Keratinocyte (primary cell): ENCODE measurements at regions not wholly inside any gene's neighbourhood (a gene's known extent, or its start where the extent isn't known, plus 50 kb on each side); places are given as distances from the start of the nearest gene placed in this dataset.
A peak's percentile ranks its signal among the peaks of the same experiment; 100 is the strongest.

ENCODE experiments used
- DNase-seq: peaks from one replicate; pipeline ENCODE4 v3.0.0-alpha.2; 2011; ENCODE audit warnings: low read depth, missing footprints, low spot score
- FAIRE-seq: peaks from 2 replicates; lab custom pipeline; 2011; peaks lifted over from hg19 to GRCh38; lab: Jason Lieb, UNC
- H2AFZ ChIP-seq: 2 replicates; pipeline ENCODE4 v1.6.0; 2012; ENCODE audit warnings: low read length, control low read depth, inconsistent platforms; ENCODE audit not compliant: control insufficient read depth
- H3K27ac ChIP-seq: 2 replicates; pipeline ENCODE4 v1.5.1; 2011; ENCODE audit warnings: low read length; ENCODE audit not compliant: control insufficient read depth, insufficient read depth
- H3K27me3 ChIP-seq: 3 replicates; pipeline ENCODE4 v1.6.0; 2011; ENCODE audit warnings: low read length; ENCODE audit not compliant: control insufficient read depth, insufficient read depth; ENCODE audit errors: extremely low read depth
- H3K36me3 ChIP-seq, 2 experiments: 2 replicates in 1 of 2; 3 replicates in 1 of 2; pipeline ENCODE4 v1.5.1; 2011; ENCODE audit warnings: low read length in 2 of 2, mild to moderate bottlenecking in 1 of 2; ENCODE audit not compliant: control insufficient read depth in 2 of 2, insufficient read depth in 2 of 2; ENCODE audit errors: extremely low read depth in 1 of 2
- H3K4me1 ChIP-seq: 3 replicates; pipeline ENCODE4 v1.5.1; 2011; ENCODE audit warnings: low read length; ENCODE audit not compliant: control insufficient read depth, insufficient read depth; ENCODE audit errors: extremely low read depth
- H3K4me2 ChIP-seq: 3 replicates; pipeline ENCODE4 v1.6.0; 2011; ENCODE audit warnings: low read depth, low read length; ENCODE audit not compliant: control insufficient read depth, insufficient read depth; ENCODE audit errors: extremely low read depth
- H3K4me3 ChIP-seq, 3 experiments: fragments of 200-600 bp in 1 of 3; sonication (generic) in 1 of 3; 2 replicates in 2 of 3; 3 replicates in 1 of 3; pipeline ENCODE4 v1.5.1; 2011 to 2016; ENCODE audit warnings: low read length in 3 of 3, mild to moderate bottlenecking in 3 of 3, control low read depth in 2 of 3, inconsistent platforms in 1 of 3, low read depth in 1 of 3, mixed read lengths in 1 of 3, mixed run types in 1 of 3, moderate library complexity in 1 of 3; ENCODE audit not compliant: control insufficient read depth in 2 of 3, insufficient read depth in 2 of 3; ENCODE audit errors: extremely low read depth in 1 of 3
- H3K79me2 ChIP-seq: 2 replicates; pipeline ENCODE4 v1.6.0; 2012; ENCODE audit warnings: low read length; ENCODE audit not compliant: control insufficient read depth, insufficient read depth
- H3K9ac ChIP-seq: 3 replicates; pipeline ENCODE4 v1.6.0; 2011; ENCODE audit warnings: low read length; ENCODE audit not compliant: control insufficient read depth, insufficient read depth; ENCODE audit errors: extremely low read depth
- H3K9me1 ChIP-seq: 3 replicates; pipeline ENCODE4 v1.6.0; 2011; ENCODE audit warnings: low read length; ENCODE audit not compliant: control insufficient read depth, insufficient read depth; ENCODE audit errors: extremely low read depth
- H3K9me3 ChIP-seq: 2 replicates; pipeline ENCODE4 v1.5.1; 2012; ENCODE audit warnings: low read depth, low read length; ENCODE audit not compliant: control insufficient read depth
- H4K20me1 ChIP-seq: 3 replicates; pipeline ENCODE4 v1.6.0; 2011; ENCODE audit warnings: low read length; ENCODE audit not compliant: control insufficient read depth, insufficient read depth; ENCODE audit errors: extremely low read depth
- CTCF ChIP-seq, 3 experiments: IDR thresholded peaks in 1 of 3; conservative IDR thresholded peaks in 1 of 3; optimal IDR thresholded peaks in 1 of 3; 2 replicates in 2 of 3; 3 replicates in 1 of 3; pipeline versions ENCODE3 to v1.5.1; 2011; ENCODE audit warnings: low read length in 3 of 3, mild to moderate bottlenecking in 3 of 3, moderate library complexity in 2 of 3, control low read depth in 1 of 3, inconsistent platforms in 1 of 3; ENCODE audit not compliant: insufficient read depth in 2 of 3; ENCODE audit errors: extremely low read depth in 1 of 3
- EZH2 ChIP-seq: IDR thresholded peaks from one replicate; pipeline ENCODE4 v1.6.1; 2012; ENCODE audit warnings: inconsistent platforms, mild to moderate bottlenecking, low read length, moderate library complexity
- dilution Hi-C: fragments of 300-500 bp; cut with MboI; formaldehyde crosslinking; loops from one replicate; pipeline ENCODE4 v1.7.0; 2020; ENCODE audit warnings: low sequenced_read_pairs; ENCODE audit not compliant: extremely low pct_ligation_motif_present

GRCh38 chr7:96775046-96775445, 65.4 kb upstream of the SEM1 start:
- dilution Hi-C loops = no loop called here
- no peak for DNase-seq
- TF ChIP-seq CTCF (optimal IDR thresholded peaks at IDR 0.05 in 1 of 3, IDR thresholded peaks at IDR 0.05 in 1 of 3, conservative IDR thresholded peaks at IDR 0.05 in 1 of 3; ENCODE audit: extremely low read depth in 1 of 3, insufficient read depth in 2 of 3, low read length in 3 of 3) (no peak), EZH2 (no peak)
- Histone ChIP-seq H3K79me2 (no peaks in the 10 kb centered on the region), H3K27me3 (peaks cover 5% of the 10 kb centered on the region), H3K9me3 (no peaks in the 10 kb centered on the region), H3K36me3 (no peaks in the 10 kb centered on the region), H3K27ac (no peak overlapping the region), H3K9ac (no peak overlapping the region), H3K4me1 (no peaks in the 10 kb centered on the region), H3K4me3 (no peak overlapping the region), H3K9me1 (no peaks in the 10 kb centered on the region), H3K4me2 (no peak overlapping the region), H4K20me1 (no peaks in the 10 kb centered on the region), H2AFZ (no peak overlapping the region)
- FAIRE-seq = no peak

GRCh38 chr7:96778263-96778662, 68.6 kb upstream of the SEM1 start:
- Histone ChIP-seq H3K27me3 (peaks cover 5% of the 10 kb centered on the region), H4K20me1 (no peaks in the 10 kb centered on the region), H2AFZ (no peak overlapping the region), H3K9me1 (no peaks in the 10 kb centered on the region), H3K79me2 (no peaks in the 10 kb centered on the region), H3K9me3 (no peaks in the 10 kb centered on the region), H3K36me3 (no peaks in the 10 kb centered on the region), H3K4me3 (no peak overlapping the region), H3K9ac (no peak overlapping the region), H3K4me2 (no peak overlapping the region), H3K27ac (no peak overlapping the region), H3K4me1 (no peaks in the 10 kb centered on the region)
- DNase-seq (no peak), FAIRE-seq (peak; percentile 77)
- dilution Hi-C loops = no loop called here
- peak; percentile 13 to 53 (median 35) for TF ChIP-seq CTCF (optimal IDR thresholded peaks at IDR 0.05 in 1 of 3, IDR thresholded peaks at IDR 0.05 in 1 of 3, conservative IDR thresholded peaks at IDR 0.05 in 1 of 3; ENCODE audit: extremely low read depth in 1 of 3, insufficient read depth in 2 of 3, low read length in 3 of 3)
- TF ChIP-seq EZH2 = no peak
